Hepatocyte (in vitro differentiated cells): ENCODE measurements at regions not wholly inside any gene's neighbourhood (a gene's known extent, or its start where the extent isn't known, plus 50 kb on each side); places are given as distances from the start of the nearest gene placed in this dataset.
A peak's percentile ranks its signal among the peaks of the same experiment; 100 is the strongest.

Experiments used
- DNase-seq: peaks from one replicate; pipeline ENCODE4 v3.0.0-alpha.2; 2016; ENCODE audit warnings: low spot score
- H2AFZ ChIP-seq: fragments of 200-600 bp; sonication (generic); 2 replicates; pipeline ENCODE4 v1.6.0; 2016; ENCODE audit warnings: antibody characterized with exemption, mild to moderate bottlenecking
- H3K27ac ChIP-seq: fragments of 200-600 bp; sonication (generic); 2 replicates; pipeline ENCODE4 v1.5.1; 2016; ENCODE audit warnings: mild to moderate bottlenecking
- H3K27me3 ChIP-seq: fragments of 200-600 bp; sonication (generic); 2 replicates; pipeline ENCODE4 v1.6.1; 2016
- H3K36me3 ChIP-seq: fragments of 200-600 bp; sonication (generic); replicated peaks from 2 replicates; pipeline ENCODE4 v1.5.1; 2016; ENCODE audit warnings: low read depth; ENCODE audit not compliant: insufficient read depth
- H3K4me1 ChIP-seq: fragments of 200-600 bp; sonication (generic); 2 replicates; pipeline ENCODE4 v1.5.1; 2016; ENCODE audit warnings: mild to moderate bottlenecking, moderate library complexity; ENCODE audit not compliant: insufficient read depth
- H3K4me2 ChIP-seq: fragments of 200-600 bp; sonication (generic); 2 replicates; pipeline ENCODE4 v1.6.0; 2016
- H3K4me3 ChIP-seq: fragments of 200-600 bp; sonication (generic); 2 replicates; pipeline ENCODE4 v1.5.1; 2016; ENCODE audit warnings: mild to moderate bottlenecking
- H3K79me2 ChIP-seq: fragments of 200-600 bp; sonication (generic); 2 replicates; pipeline ENCODE4 v1.6.0; 2017; ENCODE audit warnings: mild to moderate bottlenecking
- H3K9me2 ChIP-seq: fragments of 200-600 bp; sonication (generic); replicated peaks from 2 replicates; pipeline ENCODE4 v1.6.0; 2017; ENCODE audit warnings: mild to moderate bottlenecking; ENCODE audit not compliant: insufficient read depth
- H3K9me3 ChIP-seq: fragments of 200-600 bp; sonication (generic); 2 replicates; pipeline ENCODE4 v1.5.1; 2016; ENCODE audit warnings: low read depth, mild to moderate bottlenecking
- H4K20me1 ChIP-seq: fragments of 200-600 bp; sonication (generic); 2 replicates; pipeline ENCODE4 v1.6.0; 2016; ENCODE audit warnings: mild to moderate bottlenecking; ENCODE audit not compliant: insufficient read depth, poor library complexity, severe bottlenecking
- EZH2 ChIP-seq: fragments of 200-600 bp; sonication (generic); IDR thresholded peaks from 2 replicates; pipeline ENCODE4 v1.6.1; 2016; ENCODE audit warnings: antibody characterized with exemption, mild to moderate bottlenecking, borderline replicate concordance
- EZH2phosphoT487 ChIP-seq: fragments of 200-600 bp; sonication (generic); IDR thresholded peaks from one replicate; pipeline ENCODE4 v1.6.1; 2018; ENCODE audit warnings: antibody characterized with exemption, mild to moderate bottlenecking, low read depth, moderate library complexity; ENCODE audit not compliant: unreplicated experiment, severe bottlenecking
- WGBS: methylation state at CpG from one replicate; pipeline ENCODE4 v1.1.6; 2016; ENCODE audit warnings: low lambda C conversion rate; ENCODE audit errors: missing lambda C conversion rate; 5-methylcytosine and 5-hydroxymethylcytosine counted together
- TF ChIP-seq, protein P1 (sequence below): fragments of 200-600 bp; sonication (generic); IDR thresholded peaks from 2 replicates; pipeline ENCODE4 v1.5.1; 2016; ENCODE audit warnings: antibody characterized with exemption, mild to moderate bottlenecking; ENCODE audit not compliant: poor library complexity

DNA sequence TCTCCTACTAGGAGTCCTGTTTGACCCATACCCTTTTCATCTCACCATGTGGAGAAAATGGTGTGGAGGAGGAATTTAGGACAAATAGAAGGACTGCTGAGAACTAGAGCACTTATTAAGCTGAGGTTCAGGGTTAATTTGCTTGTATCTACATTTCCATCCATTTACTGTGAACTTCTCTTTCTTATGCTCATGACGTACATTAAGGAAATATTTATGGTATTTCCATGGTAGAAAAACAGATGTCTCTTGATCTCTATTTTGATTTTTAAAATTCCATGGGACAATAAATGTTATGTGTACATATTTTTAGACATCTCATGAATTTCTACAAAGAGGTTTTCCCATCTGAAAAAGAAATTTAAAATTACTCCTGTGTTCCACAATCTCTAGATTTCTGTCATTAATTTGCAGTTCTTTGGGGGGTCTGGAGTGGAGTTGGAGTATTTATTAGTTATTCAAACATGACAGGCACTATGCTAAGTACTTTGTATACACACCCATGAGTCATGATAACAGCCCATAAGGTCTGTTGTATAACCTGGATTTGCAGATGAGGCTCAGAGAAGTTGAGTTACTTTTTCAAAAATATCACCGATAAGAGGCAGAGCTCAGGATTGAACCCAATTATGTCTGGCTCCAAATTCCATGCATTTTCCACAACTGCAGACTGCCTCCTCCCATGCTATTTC, 112.6 kb downstream of the COPS8 start:
- TF ChIP-seq, protein P1, sequence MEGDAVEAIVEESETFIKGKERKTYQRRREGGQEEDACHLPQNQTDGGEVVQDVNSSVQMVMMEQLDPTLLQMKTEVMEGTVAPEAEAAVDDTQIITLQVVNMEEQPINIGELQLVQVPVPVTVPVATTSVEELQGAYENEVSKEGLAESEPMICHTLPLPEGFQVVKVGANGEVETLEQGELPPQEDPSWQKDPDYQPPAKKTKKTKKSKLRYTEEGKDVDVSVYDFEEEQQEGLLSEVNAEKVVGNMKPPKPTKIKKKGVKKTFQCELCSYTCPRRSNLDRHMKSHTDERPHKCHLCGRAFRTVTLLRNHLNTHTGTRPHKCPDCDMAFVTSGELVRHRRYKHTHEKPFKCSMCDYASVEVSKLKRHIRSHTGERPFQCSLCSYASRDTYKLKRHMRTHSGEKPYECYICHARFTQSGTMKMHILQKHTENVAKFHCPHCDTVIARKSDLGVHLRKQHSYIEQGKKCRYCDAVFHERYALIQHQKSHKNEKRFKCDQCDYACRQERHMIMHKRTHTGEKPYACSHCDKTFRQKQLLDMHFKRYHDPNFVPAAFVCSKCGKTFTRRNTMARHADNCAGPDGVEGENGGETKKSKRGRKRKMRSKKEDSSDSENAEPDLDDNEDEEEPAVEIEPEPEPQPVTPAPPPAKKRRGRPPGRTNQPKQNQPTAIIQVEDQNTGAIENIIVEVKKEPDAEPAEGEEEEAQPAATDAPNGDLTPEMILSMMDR: no peak
- no peak for TF ChIP-seq EZH2
- TF ChIP-seq EZH2phosphoT487: no peak
- Histone ChIP-seq H4K20me1 (no peaks in the 10 kb centered on the region), H3K27ac (peak overlapping the region; percentile 75), H3K27me3 (no peaks in the 10 kb centered on the region), H3K79me2 (no peaks in the 10 kb centered on the region), H2AFZ (no peak overlapping the region), H3K4me2 (peak overlapping the region; percentile 9), H3K9me3 (no peaks in the 10 kb centered on the region), H3K4me3 (no peak overlapping the region), H3K4me1 (peaks cover 40% of the 10 kb centered on the region), H3K36me3 (no peaks in the 10 kb centered on the region), H3K9me2 (no peaks in the 10 kb centered on the region)
- DNase-seq: no peak
- 42% methylated on average over 2 of the region's 2 CpGs for WGBS

DNA sequence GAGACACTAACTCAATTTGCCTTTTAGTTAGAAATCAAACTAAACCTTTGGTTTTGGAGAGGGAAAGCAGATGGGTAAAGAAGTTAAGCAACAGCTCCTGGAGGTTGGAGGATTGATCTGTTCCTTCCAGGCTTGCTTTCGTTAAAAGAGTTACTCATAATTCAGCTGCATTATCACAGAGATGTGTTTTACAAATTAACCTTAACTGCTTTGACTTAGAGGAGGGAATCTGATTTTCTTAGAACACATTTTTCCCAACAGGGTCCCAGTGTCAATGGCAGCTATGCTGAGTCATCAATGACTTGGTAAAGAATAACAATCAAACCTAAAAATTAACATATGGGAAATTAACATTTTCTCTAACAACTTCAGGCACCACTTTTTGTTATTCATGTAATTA, 113.4 kb downstream of the COPS8 start:
- Histone ChIP-seq H3K27ac (peak overlapping the region; percentile 75), H3K4me1 (peaks cover 40% of the 10 kb centered on the region), H4K20me1 (no peaks in the 10 kb centered on the region), H3K9me2 (no peaks in the 10 kb centered on the region), H3K9me3 (no peaks in the 10 kb centered on the region), H2AFZ (no peak overlapping the region), H3K4me3 (no peak overlapping the region), H3K36me3 (no peaks in the 10 kb centered on the region), H3K27me3 (no peaks in the 10 kb centered on the region), H3K79me2 (no peaks in the 10 kb centered on the region), H3K4me2 (peak overlapping the region; percentile 9)
- 56% methylated on average over 1 of the region's 1 CpG for whole genome bisulfite sequencing
- no peak for TF ChIP-seq EZH2
- no peak for TF ChIP-seq EZH2phosphoT487
- TF ChIP-seq, protein P1: no peak
- DNase-seq: no peak

DNA sequence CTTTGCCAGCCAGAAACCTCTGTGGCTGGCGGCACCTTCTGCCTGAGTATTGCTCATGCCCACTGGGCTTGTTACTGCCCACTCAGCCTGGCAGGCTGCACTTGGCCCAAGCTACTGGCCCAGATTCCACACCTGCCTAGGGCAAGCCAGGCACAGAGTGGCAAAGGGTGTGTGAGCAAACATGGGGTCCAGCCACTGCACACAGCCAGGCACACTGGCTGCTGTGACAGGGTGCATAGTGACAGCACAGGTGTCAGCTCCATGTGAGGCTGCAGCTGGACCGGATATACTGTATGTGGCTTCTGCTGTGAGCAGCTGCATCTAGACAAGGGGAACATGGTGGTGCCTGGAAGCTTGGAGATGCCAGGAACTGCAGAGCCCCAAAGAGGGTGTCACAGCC, 113.9 kb downstream of the COPS8 start:
- no peak for TF ChIP-seq EZH2phosphoT487
- peaks cover 40% of the 10 kb centered on the region for H3K4me1 ChIP-seq
- no peaks in the 10 kb centered on the region for H3K36me3 ChIP-seq
- H3K79me2 ChIP-seq: no peaks in the 10 kb centered on the region
- no peaks in the 10 kb centered on the region for H3K9me3 ChIP-seq
- 97% methylated on average over 2 of the region's 2 CpGs for WGBS
- no peaks in the 10 kb centered on the region for H3K9me2 ChIP-seq
- no peak overlapping the region for H3K4me3 ChIP-seq
- no peaks in the 10 kb centered on the region for H4K20me1 ChIP-seq
- H3K27me3 ChIP-seq: no peaks in the 10 kb centered on the region
- no peak overlapping the region for H3K4me2 ChIP-seq
- DNase-seq: no peak
- H2AFZ ChIP-seq: no peak overlapping the region
- peak overlapping the region; percentile 75 for H3K27ac ChIP-seq

DNA sequence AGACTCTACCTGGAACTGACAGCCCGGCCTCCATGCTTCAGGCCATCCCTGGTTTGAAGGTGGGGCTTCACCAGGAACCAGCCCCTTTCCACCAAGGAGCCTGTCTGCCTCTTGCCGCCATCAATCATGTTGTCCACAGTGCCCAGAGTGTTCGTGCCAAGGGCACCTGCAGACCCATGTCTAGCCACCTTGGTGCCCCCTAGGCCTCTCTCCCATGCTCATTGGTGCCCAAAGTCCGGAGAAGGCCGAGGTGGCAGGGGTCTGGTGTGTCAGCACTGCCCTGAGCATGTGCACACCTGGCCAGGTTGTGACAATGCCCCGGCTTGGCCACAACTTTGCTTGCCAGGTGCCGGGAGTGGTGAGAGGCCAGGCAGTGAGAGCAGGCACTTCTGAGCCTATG, 114.8 kb downstream of the COPS8 start:
- no peak overlapping the region for H3K27ac ChIP-seq

More for the DNA sequence above, 114.8 kb downstream of the COPS8 start:
- TF ChIP-seq EZH2: no peak
- TF ChIP-seq EZH2phosphoT487: no peak
- TF ChIP-seq, protein P1: no peak
- Histone ChIP-seq H3K9me2 (no peaks in the 10 kb centered on the region), H3K9me3 (no peaks in the 10 kb centered on the region), H4K20me1 (no peaks in the 10 kb centered on the region), H3K27me3 (no peaks in the 10 kb centered on the region), H2AFZ (no peak overlapping the region), H3K36me3 (no peaks in the 10 kb centered on the region), H3K4me3 (no peak overlapping the region), H3K4me2 (no peak overlapping the region), H3K79me2 (no peaks in the 10 kb centered on the region), H3K4me1 (peaks cover 44% of the 10 kb centered on the region)
- DNase-seq: no peak
- WGBS: 98% methylated on average over 7 of the region's 7 CpGs
